GM12878 (cell line): ENCODE measurements at regions not wholly inside any gene's neighbourhood (a gene's known extent, or its start where the extent isn't known, plus 50 kb on each side); places are given as distances from the start of the nearest gene placed in this dataset.

Experiments used
- CTCF ChIP-seq, 3 experiments: IDR thresholded peaks in 2 of 3; conservative IDR thresholded peaks in 1 of 3; 2 replicates each; pipeline ENCODE4 v1.5.1; 2011; ENCODE audit warnings: low read depth in 3 of 3, low read length in 3 of 3, mild to moderate bottlenecking in 3 of 3, control low read depth in 2 of 3, moderate library complexity in 2 of 3, inconsistent platforms in 1 of 3, mixed read lengths in 1 of 3; ENCODE audit not compliant: control insufficient read depth in 2 of 3, insufficient read depth in 1 of 3; ENCODE audit errors: extremely low read depth in 1 of 3
- EP300 ChIP-seq, 2 experiments: fragments of 150-350 bp in 1 of 2; IDR thresholded peaks; 2 replicates each; pipeline ENCODE4 v1.6.1; 2011 to 2012; ENCODE audit warnings: low read depth in 2 of 2, low read length in 2 of 2, borderline replicate concordance in 1 of 2, improper control_type of control experiment in 1 of 2, inconsistent platforms in 1 of 2; ENCODE audit not compliant: control insufficient read depth in 1 of 2
- JUNB ChIP-seq: IDR thresholded peaks from 2 replicates; pipeline ENCODE4 v1.6.1; 2016; ENCODE audit warnings: antibody characterized with exemption, mild to moderate bottlenecking
- POLR2AphosphoS5 ChIP-seq: IDR thresholded peaks from 2 replicates; pipeline ENCODE4 v1.6.1; 2011; ENCODE audit warnings: mild to moderate bottlenecking, low read length, inconsistent platforms
- TCF7 ChIP-seq: IDR thresholded peaks from 2 replicates; pipeline ENCODE4 v1.6.1; 2014; ENCODE audit warnings: antibody characterized with exemption, borderline replicate concordance
- ZBTB40 ChIP-seq: fragments of 450-650 bp; IDR thresholded peaks from 2 replicates; pipeline ENCODE4 v1.6.1; 2016; ENCODE audit warnings: mild to moderate bottlenecking, moderate library complexity, borderline replicate concordance

DNA sequence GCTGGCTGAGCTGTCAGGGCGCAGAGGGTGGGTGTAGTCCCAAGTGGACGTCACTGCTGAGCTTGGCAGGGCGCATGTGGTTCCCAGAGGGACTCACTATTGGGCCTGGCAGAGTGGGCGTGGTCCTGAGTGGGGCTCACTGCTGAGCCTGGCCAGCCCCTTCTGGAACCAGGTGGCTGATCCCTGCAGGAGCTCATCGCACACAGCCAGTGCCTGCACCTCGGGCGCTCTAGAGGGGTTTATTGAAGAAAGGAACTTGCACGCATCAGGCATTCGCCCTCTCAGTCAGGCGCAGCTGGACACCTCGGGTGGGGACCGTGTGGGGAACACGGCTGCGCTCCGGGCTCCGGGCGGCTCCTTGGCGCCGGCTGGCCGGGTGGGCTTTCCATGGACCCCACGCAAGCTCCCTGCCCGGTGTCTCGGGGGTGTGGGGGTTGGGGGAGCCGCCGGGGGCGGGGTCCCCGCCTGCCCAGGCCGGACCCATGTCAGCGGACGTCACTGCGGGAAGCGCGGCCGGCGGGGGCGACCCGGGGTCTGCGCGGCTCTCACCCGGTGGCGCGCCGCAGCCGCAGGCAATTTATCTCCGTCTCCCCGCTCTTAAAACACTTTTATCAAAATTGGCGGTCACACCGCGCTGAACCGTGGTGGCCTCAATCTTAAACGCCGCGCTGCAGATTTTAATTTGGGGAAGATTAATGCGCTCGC is 65.4 kb upstream of the NKX1-1 start:
- TF ChIP-seq ZBTB40 (no peak), JUNB (no peak), POLR2AphosphoS5 (no peak), EP300 (IDR thresholded peaks at IDR 0.05; ENCODE audit: borderline replicate concordance in 1 of 2, control insufficient read depth in 1 of 2, low read depth in 2 of 2, low read length in 2 of 2) (no peak), TCF7 (no peak), CTCF (IDR thresholded peaks at IDR 0.05 in 2 of 3, conservative IDR thresholded peaks at IDR 0.05 in 1 of 3; ENCODE audit: control insufficient read depth in 2 of 3, extremely low read depth in 1 of 3, insufficient read depth in 1 of 3, low read depth in 3 of 3, low read length in 3 of 3) (no peak)
